ENCODE measurements at regions not wholly inside any gene's neighbourhood (a gene's known extent, or its start where the extent isn't known, plus 50 kb on each side); places are given as distances from the start of the nearest gene placed in this dataset.
"Not testable (repeated sequence)": the region's sequence is repeated elsewhere in the genome, so short reads cannot be mapped to it uniquely, and the experiment has no call there.

- H3K4me3 Mint-ChIP-seq = no peak overlapping the region
- no peak overlapping the region for H3K4me2 ChIP-seq
- no peak overlapping the region for H3K27ac ChIP-seq (ENCODE audit: low read depth)
- no peaks in the 10 kb centered on the region for H3K9me3 Mint-ChIP-seq
- H2AFZ ChIP-seq = no peak overlapping the region
- no peaks in the 10 kb centered on the region for H3K9me2 ChIP-seq (ENCODE audit: insufficient read depth)
- no peaks in the 10 kb centered on the region for H3F3A ChIP-seq (replicated peaks; ENCODE audit: low read depth)
- no peaks in the 10 kb centered on the region for H4K20me1 ChIP-seq (replicated peaks; ENCODE audit: insufficient read depth)
- DNase-seq (ENCODE audit: low spot score) (no peak), ATAC-seq (no peak)
- no peak overlapping the region for H3K27ac Mint-ChIP-seq
- H3K27me3 ChIP-seq (ENCODE audit: insufficient read depth) = no peaks in the 10 kb centered on the region
- no peak for TF ChIP-seq ZNF114 (CRISPR knock-in tag; IDR thresholded peaks at IDR 0.05)
- no peaks in the 10 kb centered on the region for H3K36me3 ChIP-seq (ENCODE audit: insufficient read depth)
- H3K36me3 Mint-ChIP-seq (ENCODE audit: low read depth) = no peaks in the 10 kb centered on the region
- no peaks in the 10 kb centered on the region for H3K79me2 ChIP-seq (replicated peaks; ENCODE audit: insufficient read depth)
- H3K27me3 Mint-ChIP-seq (ENCODE audit: insufficient read depth, low read depth, poor library complexity) = no peaks in the 10 kb centered on the region
- H3K4me1 ChIP-seq (ENCODE audit: insufficient read depth) = peaks cover 6% of the 10 kb centered on the region
- no peak overlapping the region for H3K4me3 ChIP-seq
- peaks cover 8% of the 10 kb centered on the region for H3K4me1 Mint-ChIP-seq
These were observed 96.1 kb downstream of the TEX35 start for GRCh38 chr1:178609015-178609414.

- not testable (repeated sequence) for H3K4me1 ChIP-seq (ENCODE audit: insufficient read depth); H3K27me3 ChIP-seq (ENCODE audit: insufficient read depth); DNase-seq (ENCODE audit: low spot score); H3K9me2 ChIP-seq (ENCODE audit: insufficient read depth); H3K4me3 ChIP-seq; H3K27ac Mint-ChIP-seq; H3K9me3 Mint-ChIP-seq; H3K36me3 ChIP-seq (ENCODE audit: insufficient read depth); H3K4me2 ChIP-seq; H3K4me1 Mint-ChIP-seq; H3K79me2 ChIP-seq (replicated peaks; ENCODE audit: insufficient read depth); H3K4me3 Mint-ChIP-seq; H3K27ac ChIP-seq (ENCODE audit: low read depth); ATAC-seq; H3F3A ChIP-seq (replicated peaks; ENCODE audit: low read depth); H4K20me1 ChIP-seq (replicated peaks; ENCODE audit: insufficient read depth); H3K36me3 Mint-ChIP-seq (ENCODE audit: low read depth); H3K27me3 Mint-ChIP-seq (ENCODE audit: insufficient read depth, low read depth, poor library complexity)
- 0 out of 2 replicates have a peak overlapping the region, but pooled peaks have one; percentile 52 for H2AFZ ChIP-seq
These were observed 97.9 kb downstream of the TEX35 start for GRCh38 chr1:178610690-178611410.

- Histone ChIP-seq H3F3A (replicated peaks; ENCODE audit: low read depth) (no peaks in the 10 kb centered on the region), H3K4me3 (no peak overlapping the region), H4K20me1 (replicated peaks; ENCODE audit: insufficient read depth) (no peaks in the 10 kb centered on the region), H3K36me3 (ENCODE audit: insufficient read depth) (no peaks in the 10 kb centered on the region), H3K79me2 (replicated peaks; ENCODE audit: insufficient read depth) (no peaks in the 10 kb centered on the region), H3K9me2 (ENCODE audit: insufficient read depth) (no peaks in the 10 kb centered on the region), H3K27ac (ENCODE audit: low read depth) (no peak overlapping the region), H2AFZ (no peak overlapping the region), H3K4me2 (no peak overlapping the region), H3K4me1 (ENCODE audit: insufficient read depth) (peaks cover 6% of the 10 kb centered on the region; the same call in 1 of the 2 replicates), H3K27me3 (ENCODE audit: insufficient read depth) (no peaks in the 10 kb centered on the region)
- no peak for TF ChIP-seq ETS1 (IDR thresholded peaks at IDR 0.05)
- TF ChIP-seq POLR2AphosphoS5 (IDR thresholded peaks at IDR 0.05; ENCODE audit: low read depth) = no peak
- no peak for TF ChIP-seq CTCF (conservative IDR thresholded peaks at IDR 0.05; ENCODE audit: low read depth in 2 of 2)
- TF ChIP-seq ZNF114 (CRISPR knock-in tag; IDR thresholded peaks at IDR 0.05) = no peak
- no peak for TF ChIP-seq EZH2 (IDR thresholded peaks at IDR 0.05; ENCODE audit: low read depth, unreplicated experiment)
- H3K9me3 Mint-ChIP-seq = no peaks in the 10 kb centered on the region
- DNase-seq (ENCODE audit: low spot score) = no peak
- no peak overlapping the region for H3K27ac Mint-ChIP-seq
- no peak for ATAC-seq
- no peaks in the 10 kb centered on the region for H3K27me3 Mint-ChIP-seq (ENCODE audit: insufficient read depth, low read depth, poor library complexity)
- no peak overlapping the region for H3K4me3 Mint-ChIP-seq
- H3K36me3 Mint-ChIP-seq (ENCODE audit: low read depth) = no peaks in the 10 kb centered on the region
- peaks cover 6% of the 10 kb centered on the region; the same call in 1 of the 3 replicates for H3K4me1 Mint-ChIP-seq
These were observed 99.4 kb downstream of the TEX35 start for GRCh38 chr1:178612261-178612660.
